Cardiac muscle cell (in vitro differentiated cells and primary cell): ENCODE measurements at regions not wholly inside any gene's neighbourhood (a gene's known extent, or its start where the extent isn't known, plus 50 kb on each side); places are given as distances from the start of the nearest gene placed in this dataset.

ENCODE experiments used
- DNase-seq, 2 donors: peaks; one replicate each; pipeline versions ENCODE4 v3.0.0 to v3.0.0-alpha.2; 2010 to 2017; ENCODE audit warnings: low read depth in 1 of 2, low spot score in 1 of 2
- H3K27ac ChIP-seq: fragments of 200-600 bp; sonication (generic); 2 replicates; pipeline ENCODE4 v1.5.1; 2016
- H3K27me3 ChIP-seq: fragments of 200-600 bp; sonication (generic); 2 replicates; pipeline ENCODE4 v1.6.0; 2016; ENCODE audit warnings: control low read depth
- H3K36me3 ChIP-seq: fragments of 200-600 bp; sonication (generic); 2 replicates; pipeline ENCODE4 v1.5.1; 2016; ENCODE audit warnings: control low read depth
- H3K4me1 ChIP-seq: fragments of 200-600 bp; sonication (generic); 2 replicates; pipeline ENCODE4 v1.8.1; 2017; ENCODE audit warnings: low read depth, mild to moderate bottlenecking, mixed run types
- H3K4me3 ChIP-seq: fragments of 200-600 bp; sonication (generic); 2 replicates; pipeline ENCODE4 v1.5.1; 2016; ENCODE audit warnings: mild to moderate bottlenecking
- H3K9me3 ChIP-seq: fragments of 200-600 bp; sonication (generic); 2 replicates; pipeline ENCODE4 v1.5.1; 2017; ENCODE audit warnings: low read depth, mild to moderate bottlenecking, control low read depth
- CTCF ChIP-seq: IDR thresholded peaks from 2 replicates; pipeline ENCODE4 v1.5.1; 2012; ENCODE audit warnings: low read depth, mild to moderate bottlenecking, low read length

- Histone ChIP-seq H3K27me3 (no peaks in the 10 kb centered on the region), H3K4me3 (no peak overlapping the region), H3K9me3 (no peaks in the 10 kb centered on the region), H3K36me3 (no peaks in the 10 kb centered on the region), H3K4me1 (no peaks in the 10 kb centered on the region), H3K27ac (no peak overlapping the region)
- no peak for TF ChIP-seq CTCF
- peak in 1 of 2 donors; percentile 45 for DNase-seq
These were observed 419.9 kb upstream of the HS6ST1 start for GRCh38 chr2:128738446-128739110.

- no peak for TF ChIP-seq CTCF
- no peak overlapping the region for H3K27ac ChIP-seq
- H3K36me3 ChIP-seq, result no peaks in the 10 kb centered on the region
- H3K9me3 ChIP-seq, result no peaks in the 10 kb centered on the region
- no peaks in the 10 kb centered on the region for H3K4me1 ChIP-seq
- DNase-seq, result no peak
- no peaks in the 10 kb centered on the region for H3K27me3 ChIP-seq
- H3K4me3 ChIP-seq, result no peak overlapping the region
These were observed 423.8 kb upstream of the HS6ST1 start for GRCh38 chr2:128742467-128742866.

DNA sequence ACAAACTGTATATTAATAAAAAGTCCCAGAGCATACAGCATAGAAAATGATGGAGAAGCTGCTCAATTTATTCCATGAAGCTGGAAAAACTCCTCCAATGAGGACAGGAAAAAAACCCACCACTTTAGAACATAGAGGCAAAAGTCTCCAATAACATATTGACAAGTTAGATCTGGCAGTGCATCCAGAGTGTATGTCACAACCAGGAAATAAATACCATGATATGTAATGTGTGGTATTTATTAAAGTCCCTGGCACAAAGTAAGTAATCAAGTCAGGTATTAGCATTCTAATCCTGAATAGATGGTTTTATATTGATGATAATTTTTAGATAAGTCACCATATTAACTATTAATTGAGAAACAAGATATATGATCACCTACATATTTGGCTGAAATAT is 427.3 kb upstream of the HS6ST1 start:
- Histone ChIP-seq H3K9me3 (no peaks in the 10 kb centered on the region), H3K4me1 (peaks cover 5% of the 10 kb centered on the region), H3K27me3 (no peaks in the 10 kb centered on the region), H3K27ac (no peak overlapping the region), H3K36me3 (no peaks in the 10 kb centered on the region), H3K4me3 (no peak overlapping the region)
- no peak for DNase-seq
- no peak for TF ChIP-seq CTCF

- DNase-seq, result peak; percentile 77 to 98
- H3K4me3 ChIP-seq, result no peak overlapping the region
- TF ChIP-seq CTCF, result no peak
These were observed 427.7 kb upstream of the HS6ST1 start for GRCh38 chr2:128746356-128746755.

GRCh38 chr2:128748336-128748735 is 429.7 kb upstream of the HS6ST1 start:
- no peak overlapping the region for H3K4me3 ChIP-seq
- H3K27ac ChIP-seq, result no peak overlapping the region
- no peak for TF ChIP-seq CTCF
- no peaks in the 10 kb centered on the region for H3K9me3 ChIP-seq
- H3K27me3 ChIP-seq, result no peaks in the 10 kb centered on the region
- DNase-seq, result no peak
- peaks cover 17% of the 10 kb centered on the region for H3K4me1 ChIP-seq
- H3K36me3 ChIP-seq, result no peaks in the 10 kb centered on the region

More at GRCh38 chr2:128746356-128746755, 427.7 kb upstream of the HS6ST1 start:
- Histone ChIP-seq H3K27ac (no peak overlapping the region), H3K36me3 (no peaks in the 10 kb centered on the region), H3K9me3 (no peaks in the 10 kb centered on the region), H3K27me3 (no peaks in the 10 kb centered on the region), H3K4me1 (peaks cover 8% of the 10 kb centered on the region)
